GM23338 (cell line): ENCODE measurements at regions not wholly inside any gene's neighbourhood (a gene's known extent, or its start where the extent isn't known, plus 50 kb on each side); places are given as distances from the start of the nearest gene placed in this dataset.

Experiments used
- ATAC-seq: fragments of 200-7000 bp; cut with Tn5 transposase; 3 replicates; pipeline ENCODE4 v1.9.1; 2020
- DNase-seq: peaks from one replicate; pipeline ENCODE4 v3.0.0-alpha.2; 2015; ENCODE audit warnings: low spot score
- H2AFZ ChIP-seq: fragments of 200-600 bp; sonication (generic); 2 replicates; pipeline ENCODE4 v1.8.0; 2016; ENCODE audit warnings: antibody characterized with exemption, mild to moderate bottlenecking, moderate library complexity
- H3F3A ChIP-seq: fragments of 200-600 bp; sonication (generic); replicated peaks from 2 replicates; pipeline ENCODE4 v1.8.0; 2017; ENCODE audit warnings: antibody characterized with exemption, mixed run types, low read depth
- H3K27ac ChIP-seq: fragments of 200-600 bp; sonication (generic); 2 replicates; pipeline ENCODE4 v1.6.1; 2016; ENCODE audit warnings: low read depth
- H3K27me3 ChIP-seq: fragments of 200-600 bp; sonication (generic); 2 replicates; pipeline ENCODE4 v1.8.0; 2016; ENCODE audit warnings: mild to moderate bottlenecking, mixed run types, moderate library complexity; ENCODE audit not compliant: insufficient read depth
- H3K36me3 ChIP-seq: fragments of 200-600 bp; sonication (generic); 2 replicates; pipeline ENCODE4 v1.8.0; 2016; ENCODE audit warnings: mild to moderate bottlenecking; ENCODE audit not compliant: insufficient read depth
- H3K4me1 ChIP-seq: fragments of 200-600 bp; sonication (generic); 2 replicates; pipeline ENCODE4 v1.8.0; 2016; ENCODE audit warnings: mild to moderate bottlenecking, moderate library complexity; ENCODE audit not compliant: insufficient read depth
- H3K4me2 ChIP-seq: fragments of 200-600 bp; sonication (generic); 2 replicates; pipeline ENCODE4 v1.7.1; 2017; ENCODE audit warnings: mixed run types
- H3K4me3 ChIP-seq: fragments of 200-600 bp; sonication (generic); 2 replicates; pipeline ENCODE4 v1.6.1; 2016; ENCODE audit warnings: mixed run types
- H3K79me2 ChIP-seq: fragments of 200-600 bp; sonication (generic); replicated peaks from 2 replicates; pipeline ENCODE4 v1.8.0; 2017; ENCODE audit warnings: mild to moderate bottlenecking; ENCODE audit not compliant: insufficient read depth
- H3K9me2 ChIP-seq: fragments of 200-600 bp; sonication (generic); 2 replicates; pipeline ENCODE4 v1.8.0; 2017; ENCODE audit not compliant: insufficient read depth
- H4K20me1 ChIP-seq: fragments of 200-600 bp; sonication (generic); replicated peaks from 2 replicates; pipeline ENCODE4 v1.8.0; 2017; ENCODE audit warnings: mild to moderate bottlenecking; ENCODE audit not compliant: insufficient read depth
- H3K27ac Mint-ChIP-seq: 2 replicates; pipeline ENCODE4 v1.8.0; 2020; ENCODE audit warnings: inconsistent platforms, mild to moderate bottlenecking, moderate library complexity, mixed read lengths
- H3K27me3 Mint-ChIP-seq: 3 replicates; pipeline ENCODE4 v1.8.0; 2022; ENCODE audit warnings: low read depth, mild to moderate bottlenecking, moderate library complexity, mixed read lengths, inconsistent platforms; ENCODE audit not compliant: insufficient read depth, poor library complexity
- H3K36me3 Mint-ChIP-seq: 3 replicates; pipeline ENCODE4 v1.8.0; 2021; ENCODE audit warnings: low read depth, mild to moderate bottlenecking, inconsistent platforms, moderate library complexity, mixed read lengths
- H3K4me1 Mint-ChIP-seq: 3 replicates; pipeline ENCODE4 v1.8.0; 2020; ENCODE audit warnings: mild to moderate bottlenecking, inconsistent platforms, mixed read lengths
- H3K4me3 Mint-ChIP-seq: 3 replicates; pipeline ENCODE4 v1.8.0; 2021; ENCODE audit warnings: moderate library complexity, mild to moderate bottlenecking, inconsistent platforms, mixed read lengths
- H3K9me3 Mint-ChIP-seq: 3 replicates; pipeline ENCODE4 v1.8.0; 2020; ENCODE audit warnings: moderate library complexity, mild to moderate bottlenecking, inconsistent platforms, mixed read lengths
- CREB1 ChIP-seq: fragments of 250-450 bp; sonication (Bioruptor Pico); IDR thresholded peaks from 2 replicates; pipeline ENCODE4 v1.5.0; 2020; ENCODE audit warnings: low read depth, mild to moderate bottlenecking, moderate library complexity
- EZH2 ChIP-seq: fragments of 200-600 bp; sonication (generic); IDR thresholded peaks from one replicate; pipeline ENCODE4 v1.8.0; 2017; ENCODE audit warnings: antibody characterized with exemption, mild to moderate bottlenecking, low read depth; ENCODE audit not compliant: unreplicated experiment
- EZH2phosphoT487 ChIP-seq: fragments of 200-600 bp; sonication (generic); IDR thresholded peaks from one replicate; pipeline ENCODE4 v1.8.1; 2018; ENCODE audit warnings: antibody characterized with exemption; ENCODE audit not compliant: unreplicated experiment
- JUNB ChIP-seq: IDR thresholded peaks from one replicate; pipeline ENCODE4 v1.6.1; 2016; ENCODE audit warnings: antibody characterized with exemption; ENCODE audit not compliant: unreplicated experiment
- NANOG ChIP-seq: IDR thresholded peaks from 2 replicates; pipeline ENCODE4 v1.6.1; 2016; ENCODE audit warnings: antibody characterized with exemption, borderline replicate concordance
- POLR2AphosphoS5 ChIP-seq: IDR thresholded peaks from 2 replicates; pipeline ENCODE4 v1.6.1; 2016; ENCODE audit warnings: antibody characterized with exemption, low read depth
- REST ChIP-seq: IDR thresholded peaks from one replicate; pipeline ENCODE4 v1.6.1; 2018; ENCODE audit warnings: antibody characterized with exemption; ENCODE audit not compliant: unreplicated experiment
- STAT1 ChIP-seq: IDR thresholded peaks from one replicate; pipeline ENCODE4 v1.6.1; 2016; ENCODE audit warnings: antibody characterized with exemption; ENCODE audit not compliant: unreplicated experiment
- ZNF331 ChIP-seq: fragments of 250-450 bp; sonication (Bioruptor Pico); IDR thresholded peaks from 2 replicates; pipeline ENCODE4 v1.5.0; 2020; ENCODE audit warnings: low read depth, mild to moderate bottlenecking, moderate library complexity
- TF ChIP-seq, protein P1 (sequence below): fragments of 250-450 bp; sonication (Bioruptor Pico); IDR thresholded peaks from 2 replicates; pipeline ENCODE4 v1.5.0; 2020; ENCODE audit warnings: mild to moderate bottlenecking, moderate library complexity
- TF ChIP-seq, protein P2 (sequence below), 2 experiments: fragments of 200-600 bp in 1 of 2; sonication (generic) in 1 of 2; conservative IDR thresholded peaks; 2 replicates each; pipeline versions ENCODE4 v1.5.1 to v1.6.1; 2016 to 2017; ENCODE audit warnings: antibody characterized with exemption in 2 of 2, low read depth in 2 of 2, mild to moderate bottlenecking in 2 of 2, moderate library complexity in 1 of 2

- no peak for DNase-seq
- Mint-ChIP-seq H3K36me3 (no peaks in the 10 kb centered on the region), H3K27ac (no peak overlapping the region), H3K9me3 (no peaks in the 10 kb centered on the region), H3K27me3 (no peaks in the 10 kb centered on the region), H3K4me3 (no peak overlapping the region), H3K4me1 (no peaks in the 10 kb centered on the region)
- no peaks in the 10 kb centered on the region for H3K36me3 ChIP-seq
- no peaks in the 10 kb centered on the region for H3K4me1 ChIP-seq
- H3K27ac ChIP-seq = no peak overlapping the region
- ATAC-seq = no peak
- no peaks in the 10 kb centered on the region for H4K20me1 ChIP-seq
- no peak for TF ChIP-seq NANOG
- no peak for TF ChIP-seq STAT1
- no peak for TF ChIP-seq ZNF331 (CRISPR knock-in tag)
- TF ChIP-seq CREB1 = no peak
- TF ChIP-seq POLR2AphosphoS5 = no peak
- TF ChIP-seq, protein P1, sequence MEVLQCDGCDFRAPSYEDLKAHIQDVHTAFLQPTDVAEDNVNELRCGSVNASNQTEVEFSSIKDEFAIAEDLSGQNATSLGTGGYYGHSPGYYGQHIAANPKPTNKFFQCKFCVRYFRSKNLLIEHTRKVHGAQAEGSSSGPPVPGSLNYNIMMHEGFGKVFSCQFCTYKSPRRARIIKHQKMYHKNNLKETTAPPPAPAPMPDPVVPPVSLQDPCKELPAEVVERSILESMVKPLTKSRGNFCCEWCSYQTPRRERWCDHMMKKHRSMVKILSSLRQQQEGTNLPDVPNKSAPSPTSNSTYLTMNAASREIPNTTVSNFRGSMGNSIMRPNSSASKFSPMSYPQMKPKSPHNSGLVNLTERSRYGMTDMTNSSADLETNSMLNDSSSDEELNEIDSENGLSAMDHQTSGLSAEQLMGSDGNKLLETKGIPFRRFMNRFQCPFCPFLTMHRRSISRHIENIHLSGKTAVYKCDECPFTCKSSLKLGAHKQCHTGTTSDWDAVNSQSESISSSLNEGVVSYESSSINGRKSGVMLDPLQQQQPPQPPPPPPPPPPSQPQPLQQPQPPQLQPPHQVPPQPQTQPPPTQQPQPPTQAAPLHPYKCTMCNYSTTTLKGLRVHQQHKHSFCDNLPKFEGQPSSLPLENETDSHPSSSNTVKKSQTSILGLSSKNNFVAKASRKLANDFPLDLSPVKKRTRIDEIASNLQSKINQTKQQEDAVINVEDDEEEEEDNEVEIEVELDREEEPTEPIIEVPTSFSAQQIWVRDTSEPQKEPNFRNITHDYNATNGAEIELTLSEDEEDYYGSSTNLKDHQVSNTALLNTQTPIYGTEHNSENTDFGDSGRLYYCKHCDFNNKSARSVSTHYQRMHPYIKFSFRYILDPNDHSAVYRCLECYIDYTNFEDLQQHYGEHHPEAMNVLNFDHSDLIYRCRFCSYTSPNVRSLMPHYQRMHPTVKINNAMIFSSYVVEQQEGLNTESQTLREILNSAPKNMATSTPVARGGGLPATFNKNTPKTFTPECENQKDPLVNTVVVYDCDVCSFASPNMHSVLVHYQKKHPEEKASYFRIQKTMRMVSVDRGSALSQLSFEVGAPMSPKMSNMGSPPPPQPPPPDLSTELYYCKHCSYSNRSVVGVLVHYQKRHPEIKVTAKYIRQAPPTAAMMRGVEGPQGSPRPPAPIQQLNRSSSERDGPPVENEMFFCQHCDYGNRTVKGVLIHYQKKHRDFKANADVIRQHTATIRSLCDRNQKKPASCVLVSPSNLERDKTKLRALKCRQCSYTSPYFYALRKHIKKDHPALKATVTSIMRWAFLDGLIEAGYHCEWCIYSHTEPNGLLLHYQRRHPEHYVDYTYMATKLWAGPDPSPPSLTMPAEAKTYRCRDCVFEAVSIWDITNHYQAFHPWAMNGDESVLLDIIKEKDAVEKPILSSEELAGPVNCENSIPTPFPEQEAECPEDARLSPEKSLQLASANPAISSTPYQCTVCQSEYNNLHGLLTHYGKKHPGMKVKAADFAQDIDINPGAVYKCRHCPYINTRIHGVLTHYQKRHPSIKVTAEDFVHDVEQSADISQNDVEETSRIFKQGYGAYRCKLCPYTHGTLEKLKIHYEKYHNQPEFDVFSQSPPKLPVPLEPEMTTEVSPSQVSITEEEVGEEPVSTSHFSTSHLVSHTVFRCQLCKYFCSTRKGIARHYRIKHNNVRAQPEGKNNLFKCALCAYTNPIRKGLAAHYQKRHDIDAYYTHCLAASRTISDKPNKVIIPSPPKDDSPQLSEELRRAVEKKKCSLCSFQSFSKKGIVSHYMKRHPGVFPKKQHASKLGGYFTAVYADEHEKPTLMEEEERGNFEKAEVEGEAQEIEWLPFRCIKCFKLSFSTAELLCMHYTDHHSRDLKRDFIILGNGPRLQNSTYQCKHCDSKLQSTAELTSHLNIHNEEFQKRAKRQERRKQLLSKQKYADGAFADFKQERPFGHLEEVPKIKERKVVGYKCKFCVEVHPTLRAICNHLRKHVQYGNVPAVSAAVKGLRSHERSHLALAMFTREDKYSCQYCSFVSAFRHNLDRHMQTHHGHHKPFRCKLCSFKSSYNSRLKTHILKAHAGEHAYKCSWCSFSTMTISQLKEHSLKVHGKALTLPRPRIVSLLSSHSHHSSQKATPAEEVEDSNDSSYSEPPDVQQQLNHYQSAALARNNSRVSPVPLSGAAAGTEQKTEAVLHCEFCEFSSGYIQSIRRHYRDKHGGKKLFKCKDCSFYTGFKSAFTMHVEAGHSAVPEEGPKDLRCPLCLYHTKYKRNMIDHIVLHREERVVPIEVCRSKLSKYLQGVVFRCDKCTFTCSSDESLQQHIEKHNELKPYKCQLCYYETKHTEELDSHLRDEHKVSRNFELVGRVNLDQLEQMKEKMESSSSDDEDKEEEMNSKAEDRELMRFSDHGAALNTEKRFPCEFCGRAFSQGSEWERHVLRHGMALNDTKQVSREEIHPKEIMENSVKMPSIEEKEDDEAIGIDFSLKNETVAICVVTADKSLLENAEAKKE (CRISPR knock-in tag) = no peak
- no peak for TF ChIP-seq REST
- no peak for TF ChIP-seq EZH2
- TF ChIP-seq, protein P2, sequence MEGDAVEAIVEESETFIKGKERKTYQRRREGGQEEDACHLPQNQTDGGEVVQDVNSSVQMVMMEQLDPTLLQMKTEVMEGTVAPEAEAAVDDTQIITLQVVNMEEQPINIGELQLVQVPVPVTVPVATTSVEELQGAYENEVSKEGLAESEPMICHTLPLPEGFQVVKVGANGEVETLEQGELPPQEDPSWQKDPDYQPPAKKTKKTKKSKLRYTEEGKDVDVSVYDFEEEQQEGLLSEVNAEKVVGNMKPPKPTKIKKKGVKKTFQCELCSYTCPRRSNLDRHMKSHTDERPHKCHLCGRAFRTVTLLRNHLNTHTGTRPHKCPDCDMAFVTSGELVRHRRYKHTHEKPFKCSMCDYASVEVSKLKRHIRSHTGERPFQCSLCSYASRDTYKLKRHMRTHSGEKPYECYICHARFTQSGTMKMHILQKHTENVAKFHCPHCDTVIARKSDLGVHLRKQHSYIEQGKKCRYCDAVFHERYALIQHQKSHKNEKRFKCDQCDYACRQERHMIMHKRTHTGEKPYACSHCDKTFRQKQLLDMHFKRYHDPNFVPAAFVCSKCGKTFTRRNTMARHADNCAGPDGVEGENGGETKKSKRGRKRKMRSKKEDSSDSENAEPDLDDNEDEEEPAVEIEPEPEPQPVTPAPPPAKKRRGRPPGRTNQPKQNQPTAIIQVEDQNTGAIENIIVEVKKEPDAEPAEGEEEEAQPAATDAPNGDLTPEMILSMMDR (conservative IDR thresholded peaks at IDR 0.05; ENCODE audit: low read depth in 2 of 2) = no peak
- TF ChIP-seq JUNB = no peak
- no peak for TF ChIP-seq EZH2phosphoT487
- no peak overlapping the region for H3K4me3 ChIP-seq
- no peaks in the 10 kb centered on the region for H3K79me2 ChIP-seq
- H3K4me2 ChIP-seq = no peak overlapping the region
- no peaks in the 10 kb centered on the region for H3K27me3 ChIP-seq
- H3K9me2 ChIP-seq = peaks cover 4% of the 10 kb centered on the region; the same call in 1 of the 2 replicates
- no peaks in the 10 kb centered on the region for H3F3A ChIP-seq
- H2AFZ ChIP-seq = no peak overlapping the region
Measured at GRCh38 chr15:97124790-97125189, 794.3 kb downstream of the NR2F2 start.
